ENCODE measurements at regions not wholly inside any gene's neighbourhood (a gene's known extent, or its start where the extent isn't known, plus 50 kb on each side); places are given as distances from the start of the nearest gene placed in this dataset.

DNA sequence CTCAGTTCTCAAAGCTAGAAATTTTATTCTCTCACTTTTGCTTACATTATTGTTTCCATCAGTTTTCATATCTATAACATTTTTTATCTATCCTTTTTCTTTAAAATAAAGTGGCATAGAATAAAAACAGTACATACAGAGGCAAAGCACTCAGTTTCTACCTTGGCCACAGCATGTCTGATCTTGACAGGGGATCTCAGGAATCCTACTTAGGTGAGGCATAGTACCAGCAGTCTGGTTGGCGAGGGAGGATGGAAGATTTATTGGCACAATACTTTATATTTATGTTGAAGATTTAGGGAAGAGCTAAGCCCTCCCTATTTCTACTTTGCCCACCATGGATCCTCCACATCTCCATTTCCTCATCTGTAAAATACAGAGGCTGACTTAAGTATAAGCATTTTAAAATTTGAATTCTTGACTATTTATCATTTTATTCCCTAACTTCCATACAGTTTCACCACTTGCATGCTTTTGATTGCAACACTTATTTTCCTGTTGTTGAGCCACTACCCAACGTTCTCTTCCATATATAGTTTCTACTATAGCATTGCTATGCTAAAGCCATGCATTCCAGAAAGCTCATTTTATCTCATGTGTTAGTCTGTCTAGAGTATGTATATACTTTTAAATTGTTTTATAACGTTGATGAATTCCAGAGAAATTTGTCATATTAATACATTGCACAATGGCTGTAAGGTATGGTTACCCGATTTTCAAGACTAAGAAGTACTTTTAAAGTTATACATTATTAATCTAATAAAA is 506.7 kb downstream of the KCTD12 start:
- peaks cover 2% of the 10 kb centered on the region for H3K4me1 ChIP-seq (ENCODE audit: control insufficient read depth, extremely low read depth, insufficient read depth, low read length)
- H3K9me3 ChIP-seq (ENCODE audit: control insufficient read depth, insufficient read depth, low read depth, low read length): no peaks in the 10 kb centered on the region
- H3K27me3 ChIP-seq (ENCODE audit: control insufficient read depth, insufficient read depth, low read length): no peaks in the 10 kb centered on the region
- H2AFZ ChIP-seq (ENCODE audit: low read length): no peak overlapping the region
- DNase-seq (ENCODE audit: low read depth in 2 of 2): no peak
- TF ChIP-seq, protein P1, sequence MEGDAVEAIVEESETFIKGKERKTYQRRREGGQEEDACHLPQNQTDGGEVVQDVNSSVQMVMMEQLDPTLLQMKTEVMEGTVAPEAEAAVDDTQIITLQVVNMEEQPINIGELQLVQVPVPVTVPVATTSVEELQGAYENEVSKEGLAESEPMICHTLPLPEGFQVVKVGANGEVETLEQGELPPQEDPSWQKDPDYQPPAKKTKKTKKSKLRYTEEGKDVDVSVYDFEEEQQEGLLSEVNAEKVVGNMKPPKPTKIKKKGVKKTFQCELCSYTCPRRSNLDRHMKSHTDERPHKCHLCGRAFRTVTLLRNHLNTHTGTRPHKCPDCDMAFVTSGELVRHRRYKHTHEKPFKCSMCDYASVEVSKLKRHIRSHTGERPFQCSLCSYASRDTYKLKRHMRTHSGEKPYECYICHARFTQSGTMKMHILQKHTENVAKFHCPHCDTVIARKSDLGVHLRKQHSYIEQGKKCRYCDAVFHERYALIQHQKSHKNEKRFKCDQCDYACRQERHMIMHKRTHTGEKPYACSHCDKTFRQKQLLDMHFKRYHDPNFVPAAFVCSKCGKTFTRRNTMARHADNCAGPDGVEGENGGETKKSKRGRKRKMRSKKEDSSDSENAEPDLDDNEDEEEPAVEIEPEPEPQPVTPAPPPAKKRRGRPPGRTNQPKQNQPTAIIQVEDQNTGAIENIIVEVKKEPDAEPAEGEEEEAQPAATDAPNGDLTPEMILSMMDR (conservative IDR thresholded peaks at IDR 0.05 in 1 of 2, IDR thresholded peaks at IDR 0.05 in 1 of 2; ENCODE audit: low read depth in 1 of 2, low read length in 2 of 2): no peak
- TF ChIP-seq EZH2 (IDR thresholded peaks at IDR 0.05; ENCODE audit: low read length, missing control alignments): no peak
- H3K36me3 ChIP-seq (ENCODE audit: control insufficient read depth, insufficient read depth, low read length): no peaks in the 10 kb centered on the region
- no peak overlapping the region for H3K27ac ChIP-seq (ENCODE audit: insufficient read depth, low read length)
- H4K20me1 ChIP-seq (ENCODE audit: control insufficient read depth, extremely low read depth, insufficient read depth, low read length): no peaks in the 10 kb centered on the region
- no peak overlapping the region for H3K9ac ChIP-seq (ENCODE audit: insufficient read depth, low read length)
- H3K79me2 ChIP-seq (ENCODE audit: control insufficient read depth, insufficient read depth, low read length): no peaks in the 10 kb centered on the region
- H3K4me3 ChIP-seq (replicated peaks in 1 of 4; ENCODE audit: control extremely low read depth in 1 of 4, insufficient read depth in 1 of 4, low read depth in 3 of 4, low read length in 4 of 4): no peak overlapping the region
- H3K4me2 ChIP-seq (ENCODE audit: extremely low read depth, insufficient read depth, low read length): no peak overlapping the region

DNA sequence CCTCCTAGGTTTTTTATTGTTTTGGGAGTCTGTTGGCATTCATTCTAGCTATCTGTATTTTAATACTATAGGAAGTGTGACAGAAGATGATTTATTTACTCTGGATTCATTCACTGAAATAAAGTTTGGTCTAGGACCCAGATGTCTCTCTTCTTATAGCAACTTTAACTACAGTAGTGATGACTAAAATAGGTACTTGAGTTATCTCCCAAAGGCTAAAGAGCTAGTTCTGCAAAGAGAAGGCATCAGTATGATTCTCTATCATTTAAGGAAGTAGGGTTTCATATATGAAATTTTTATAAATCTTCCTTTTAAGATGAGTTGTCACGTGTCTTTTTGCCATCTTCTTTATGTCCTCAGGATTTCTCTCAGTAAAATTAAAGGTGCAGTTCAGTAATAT is 507.4 kb downstream of the KCTD12 start:
- no peak overlapping the region for H3K4me2 ChIP-seq (ENCODE audit: extremely low read depth, insufficient read depth, low read length)
- H4K20me1 ChIP-seq (ENCODE audit: control insufficient read depth, extremely low read depth, insufficient read depth, low read length): no peaks in the 10 kb centered on the region
- DNase-seq (ENCODE audit: low read depth in 2 of 2): no peak
- H3K27me3 ChIP-seq (ENCODE audit: control insufficient read depth, insufficient read depth, low read length): no peaks in the 10 kb centered on the region
- H3K36me3 ChIP-seq (ENCODE audit: control insufficient read depth, insufficient read depth, low read length): no peaks in the 10 kb centered on the region
- no peak overlapping the region for H3K4me3 ChIP-seq (replicated peaks in 1 of 4; ENCODE audit: control extremely low read depth in 1 of 4, insufficient read depth in 1 of 4, low read depth in 3 of 4, low read length in 4 of 4)
- H2AFZ ChIP-seq (ENCODE audit: low read length): no peak overlapping the region
- H3K9ac ChIP-seq (ENCODE audit: insufficient read depth, low read length): no peak overlapping the region
- no peak overlapping the region for H3K27ac ChIP-seq (ENCODE audit: insufficient read depth, low read length)
- no peak for TF ChIP-seq EZH2 (IDR thresholded peaks at IDR 0.05; ENCODE audit: low read length, missing control alignments)
- TF ChIP-seq, protein P1 (conservative IDR thresholded peaks at IDR 0.05 in 1 of 2, IDR thresholded peaks at IDR 0.05 in 1 of 2; ENCODE audit: low read depth in 1 of 2, low read length in 2 of 2): no peak
- no peaks in the 10 kb centered on the region for H3K79me2 ChIP-seq (ENCODE audit: control insufficient read depth, insufficient read depth, low read length)
- no peaks in the 10 kb centered on the region for H3K9me3 ChIP-seq (ENCODE audit: control insufficient read depth, insufficient read depth, low read depth, low read length)
- peaks cover 2% of the 10 kb centered on the region for H3K4me1 ChIP-seq (ENCODE audit: control insufficient read depth, extremely low read depth, insufficient read depth, low read length)

DNA sequence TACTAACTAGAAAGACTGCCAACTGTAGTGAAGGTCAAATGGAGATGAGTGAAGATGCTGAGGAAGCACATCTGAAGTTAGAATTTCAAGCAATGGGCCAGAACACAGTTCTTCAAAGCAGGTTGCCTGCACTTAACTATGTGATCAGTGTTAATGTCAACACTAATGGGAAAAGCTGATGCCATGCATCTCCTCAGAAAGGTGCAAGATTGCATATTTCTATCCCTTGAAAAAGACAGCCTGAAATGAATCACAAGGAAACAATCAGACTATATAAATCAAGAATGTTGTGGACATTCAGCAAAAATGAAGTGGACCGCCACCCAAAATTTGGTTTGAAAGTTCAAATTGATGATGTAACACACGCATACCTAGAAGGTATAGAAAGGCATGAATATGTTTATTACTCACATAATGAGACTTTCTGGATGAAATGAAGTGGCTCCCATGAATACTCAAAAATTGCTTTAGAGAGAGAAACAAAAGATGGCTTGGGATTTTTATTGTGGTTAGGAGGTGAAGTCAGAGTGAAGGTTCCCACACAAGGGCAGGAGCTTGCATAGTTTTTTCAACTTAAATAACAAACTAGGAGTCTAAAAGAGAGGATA is 522.4 kb downstream of the KCTD12 start:
- no peak overlapping the region for H2AFZ ChIP-seq (ENCODE audit: low read length)
- H3K4me3 ChIP-seq (replicated peaks in 1 of 4; ENCODE audit: control extremely low read depth in 1 of 4, insufficient read depth in 1 of 4, low read depth in 3 of 4, low read length in 4 of 4): no peak overlapping the region
- H3K27ac ChIP-seq (ENCODE audit: insufficient read depth, low read length): no peak overlapping the region
- no peaks in the 10 kb centered on the region for H3K9me3 ChIP-seq (ENCODE audit: control insufficient read depth, insufficient read depth, low read depth, low read length)
- TF ChIP-seq, protein P1 (conservative IDR thresholded peaks at IDR 0.05 in 1 of 2, IDR thresholded peaks at IDR 0.05 in 1 of 2; ENCODE audit: low read depth in 1 of 2, low read length in 2 of 2): no peak
- no peak for TF ChIP-seq EZH2 (IDR thresholded peaks at IDR 0.05; ENCODE audit: low read length, missing control alignments)
- H3K4me2 ChIP-seq (ENCODE audit: extremely low read depth, insufficient read depth, low read length): no peak overlapping the region
- peak in 1 of 2 donors; percentile 1 for DNase-seq (ENCODE audit: low read depth in 2 of 2)
- H3K27me3 ChIP-seq (ENCODE audit: control insufficient read depth, insufficient read depth, low read length): no peaks in the 10 kb centered on the region
- no peaks in the 10 kb centered on the region for H3K79me2 ChIP-seq (ENCODE audit: control insufficient read depth, insufficient read depth, low read length)
- H3K36me3 ChIP-seq (ENCODE audit: control insufficient read depth, insufficient read depth, low read length): no peaks in the 10 kb centered on the region
- H3K4me1 ChIP-seq (ENCODE audit: control insufficient read depth, extremely low read depth, insufficient read depth, low read length): no peaks in the 10 kb centered on the region
- no peaks in the 10 kb centered on the region for H4K20me1 ChIP-seq (ENCODE audit: control insufficient read depth, extremely low read depth, insufficient read depth, low read length)
- H3K9ac ChIP-seq (ENCODE audit: insufficient read depth, low read length): no peak overlapping the region

Data from fibroblast of lung (primary cell).